ENCODE measurements at regions not wholly inside any gene's neighbourhood (a gene's known extent, or its start where the extent isn't known, plus 50 kb on each side); places are given as distances from the start of the nearest gene placed in this dataset.

DNA sequence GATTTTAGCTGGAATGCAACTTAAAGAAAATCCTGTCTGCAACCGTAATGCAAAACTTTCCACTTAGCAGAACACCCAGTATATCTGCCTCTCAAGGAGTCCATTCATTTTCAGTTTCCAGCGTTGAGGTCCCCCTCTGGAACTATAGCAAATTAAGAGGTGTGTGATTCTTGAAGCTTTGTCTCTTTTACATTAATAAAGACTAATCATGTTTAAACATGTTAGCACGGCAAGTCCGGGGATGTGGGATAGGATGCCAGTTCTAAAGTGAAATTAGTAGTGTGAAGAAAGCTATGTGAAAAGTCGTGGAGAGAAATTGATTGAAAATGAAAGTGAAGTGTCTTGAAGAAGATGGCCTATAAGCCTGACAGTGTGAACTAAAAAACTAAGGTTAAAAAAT is 429.1 kb downstream of the NR2F1-AS1 start:
- H3K4me1 ChIP-seq: peaks cover 0 to 6% (median 0%) of the 10 kb centered on the region in 9 donors
- WGBS, 2 donors: 88 to 93% methylated on average over 5 of the region's 5 CpGs
- no peaks in the 10 kb centered on the region for H3K9me3 ChIP-seq
- no peak overlapping the region for H3K4me3 ChIP-seq
- H3K27ac ChIP-seq: no peak overlapping the region
- DNase-seq: no peak
- TF ChIP-seq, protein P1, sequence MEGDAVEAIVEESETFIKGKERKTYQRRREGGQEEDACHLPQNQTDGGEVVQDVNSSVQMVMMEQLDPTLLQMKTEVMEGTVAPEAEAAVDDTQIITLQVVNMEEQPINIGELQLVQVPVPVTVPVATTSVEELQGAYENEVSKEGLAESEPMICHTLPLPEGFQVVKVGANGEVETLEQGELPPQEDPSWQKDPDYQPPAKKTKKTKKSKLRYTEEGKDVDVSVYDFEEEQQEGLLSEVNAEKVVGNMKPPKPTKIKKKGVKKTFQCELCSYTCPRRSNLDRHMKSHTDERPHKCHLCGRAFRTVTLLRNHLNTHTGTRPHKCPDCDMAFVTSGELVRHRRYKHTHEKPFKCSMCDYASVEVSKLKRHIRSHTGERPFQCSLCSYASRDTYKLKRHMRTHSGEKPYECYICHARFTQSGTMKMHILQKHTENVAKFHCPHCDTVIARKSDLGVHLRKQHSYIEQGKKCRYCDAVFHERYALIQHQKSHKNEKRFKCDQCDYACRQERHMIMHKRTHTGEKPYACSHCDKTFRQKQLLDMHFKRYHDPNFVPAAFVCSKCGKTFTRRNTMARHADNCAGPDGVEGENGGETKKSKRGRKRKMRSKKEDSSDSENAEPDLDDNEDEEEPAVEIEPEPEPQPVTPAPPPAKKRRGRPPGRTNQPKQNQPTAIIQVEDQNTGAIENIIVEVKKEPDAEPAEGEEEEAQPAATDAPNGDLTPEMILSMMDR (IDR thresholded peaks at IDR 0.05): no peak
- no peaks in the 10 kb centered on the region for H3K27me3 ChIP-seq
- ATAC-seq: no peak
- H3K36me3 ChIP-seq: no peaks in the 10 kb centered on the region
- intact Hi-C loops (cut with DNase I): no loop called here

DNA sequence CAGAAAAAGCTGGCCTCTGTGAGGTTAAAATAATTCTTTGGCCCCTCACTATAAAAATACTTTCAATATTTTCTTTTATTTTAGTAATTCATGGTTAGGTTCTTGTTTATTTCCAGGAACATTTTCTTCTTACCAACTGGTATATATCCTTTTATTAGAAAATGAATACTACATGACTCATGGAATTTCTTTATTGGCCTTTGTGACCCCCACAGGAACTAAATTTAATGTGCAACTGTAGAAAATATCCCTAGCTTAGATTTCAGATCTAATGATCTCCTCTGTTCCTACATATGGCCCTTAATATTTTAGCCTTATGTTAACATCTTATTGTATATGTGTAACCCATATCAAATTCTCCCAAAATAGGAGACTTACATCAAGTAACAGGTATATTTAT is 429.9 kb downstream of the NR2F1-AS1 start:
- no peaks in the 10 kb centered on the region for H3K9me3 ChIP-seq
- H3K27ac ChIP-seq: no peak overlapping the region
- no peak for DNase-seq
- TF ChIP-seq, protein P1 (IDR thresholded peaks at IDR 0.05): no peak
- H3K4me3 ChIP-seq: no peak overlapping the region
- no peak for ATAC-seq
- H3K4me1 ChIP-seq: peaks cover 0 to 6% (median 0%) of the 10 kb centered on the region in 9 donors
- H3K36me3 ChIP-seq: no peaks in the 10 kb centered on the region
- intact Hi-C loops (cut with DNase I): no loop called here
- H3K27me3 ChIP-seq: no peaks in the 10 kb centered on the region

DNA sequence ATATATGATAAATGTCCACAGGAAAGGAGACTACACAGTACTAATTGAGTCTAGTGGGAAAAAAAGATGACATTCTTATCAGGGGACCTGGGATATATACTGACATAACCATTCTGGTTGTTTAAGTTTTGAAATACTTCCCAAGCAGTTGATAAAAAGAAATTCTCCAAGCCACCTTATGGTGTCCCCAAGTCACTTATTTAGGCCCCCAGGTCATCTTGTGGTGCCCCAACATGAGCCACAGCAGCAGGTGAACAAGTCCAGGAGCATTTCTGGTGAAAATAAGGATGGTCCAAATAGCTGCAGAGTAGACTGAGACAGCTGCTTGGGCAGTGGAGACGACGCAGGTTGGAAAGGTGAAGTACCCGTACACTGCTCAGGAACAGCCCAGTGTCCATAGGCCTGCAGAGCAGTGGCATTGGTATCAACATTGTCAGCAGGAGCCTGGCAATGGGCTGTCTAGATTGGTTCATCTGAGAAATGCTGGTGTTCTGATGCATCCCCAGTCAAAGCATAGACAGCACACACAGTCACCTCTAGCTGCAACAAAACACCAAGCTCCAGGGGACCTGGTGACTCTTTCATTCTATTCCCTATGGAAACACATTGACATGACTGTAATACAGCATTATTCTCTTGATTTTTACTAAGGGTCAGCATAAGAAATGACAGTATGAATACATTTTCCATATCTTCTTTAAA is 430.6 kb downstream of the NR2F1-AS1 start:
- intact Hi-C loops (cut with DNase I): no loop called here
- no peaks in the 10 kb centered on the region for H3K27me3 ChIP-seq
- no peak for ATAC-seq
- DNase-seq: no peak
- no peaks in the 10 kb centered on the region for H3K9me3 ChIP-seq
- no peak overlapping the region for H3K4me3 ChIP-seq
- H3K36me3 ChIP-seq: no peaks in the 10 kb centered on the region
- peaks cover 0 to 6% (median 0%) of the 10 kb centered on the region in 9 donors for H3K4me1 ChIP-seq
- WGBS, 2 donors: 96 to 98% methylated on average over 3 of the region's 3 CpGs
- H3K27ac ChIP-seq: no peak overlapping the region
- TF ChIP-seq, protein P1 (IDR thresholded peaks at IDR 0.05): no peak

DNA sequence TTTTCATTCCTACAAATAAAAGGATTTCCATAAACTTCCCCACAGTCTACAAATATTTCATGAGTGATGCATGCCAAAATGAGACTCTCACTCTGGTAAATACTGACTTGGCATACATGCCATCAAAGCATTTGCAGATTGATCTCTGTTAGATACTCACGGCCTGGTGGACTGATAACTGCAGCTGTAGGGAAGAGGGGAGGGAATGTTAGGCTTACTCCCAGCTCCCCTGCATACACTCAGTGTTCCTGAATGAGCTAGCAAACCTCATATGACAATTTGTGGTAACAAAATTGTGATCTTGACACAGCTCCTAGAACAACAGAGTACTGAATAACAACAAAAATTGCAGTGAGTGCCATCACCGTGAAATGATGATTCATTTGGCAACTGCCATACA is 435.3 kb downstream of the NR2F1-AS1 start:
- no peaks in the 10 kb centered on the region for H3K9me3 ChIP-seq
- no peak overlapping the region for H3K4me3 ChIP-seq
- H3K4me1 ChIP-seq: peaks cover 0 to 2% (median 0%) of the 10 kb centered on the region in 9 donors
- WGBS, 2 donors: 81 to 91% methylated on average over 2 of the region's 2 CpGs
- ATAC-seq (no peak), DNase-seq (no peak)
- TF ChIP-seq, protein P1 (IDR thresholded peaks at IDR 0.05): no peak
- intact Hi-C loops (cut with DNase I): no loop called here
- no peaks in the 10 kb centered on the region for H3K36me3 ChIP-seq
- H3K27me3 ChIP-seq: no peaks in the 10 kb centered on the region
- no peak overlapping the region for H3K27ac ChIP-seq

Measured in heart right ventricle (tissue), 16 donors.